CD8-positive, alpha-beta memory T cell (primary cell): ENCODE measurements at regions not wholly inside any gene's neighbourhood (a gene's known extent, or its start where the extent isn't known, plus 50 kb on each side); places are given as distances from the start of the nearest gene placed in this dataset.

Experiments
- CTCF ChIA-PET: fragments of 350-600 bp; sonication (Branson Sonifier 250); formaldehyde crosslinking; loops from one replicate; lab custom pipeline; 2021; ENCODE audit warnings: antibody characterized with exemption; lab: Charles Lee
- POLR2A ChIA-PET: fragments of 350-600 bp; sonication (Branson Sonifier 250); formaldehyde crosslinking; loops from one replicate; lab custom pipeline; 2021; ENCODE audit warnings: antibody characterized with exemption; lab: Charles Lee
- DNase-seq, 5 donors: peaks; one replicate each; pipeline versions ENCODE4 v3.0.0 to v3.0.0-alpha.2; 2020 to 2022; ENCODE audit warnings: mixed read lengths in 1 of 5
- H3K27ac ChIP-seq: one replicate; pipeline ENCODE4 v1.7.0; 2013; ENCODE audit warnings: low read depth, mild to moderate bottlenecking, low read length, moderate library complexity
- H3K27me3 ChIP-seq: 2 replicates; pipeline ENCODE4 v1.7.0; 2013; ENCODE audit warnings: low read length, mild to moderate bottlenecking; ENCODE audit not compliant: insufficient read depth, poor library complexity, severe bottlenecking
- H3K36me3 ChIP-seq: 2 replicates; pipeline ENCODE4 v1.7.0; 2013; ENCODE audit warnings: mild to moderate bottlenecking, low read length, moderate library complexity; ENCODE audit not compliant: insufficient read depth
- H3K4me1 ChIP-seq: 2 replicates; pipeline ENCODE4 v1.7.0; 2013; ENCODE audit warnings: mild to moderate bottlenecking, low read length, moderate library complexity; ENCODE audit not compliant: insufficient read depth
- H3K4me3 ChIP-seq: 2 replicates; pipeline ENCODE4 v1.7.0; 2013; ENCODE audit warnings: mild to moderate bottlenecking, low read length
- H3K9me3 ChIP-seq: 2 replicates; pipeline ENCODE4 v1.7.0; 2013; ENCODE audit warnings: mild to moderate bottlenecking, low read length
- H3K27ac Mint-ChIP-seq, 8 donors: one replicate each; pipeline ENCODE4 v1.8.0; 2020 to 2021; ENCODE audit warnings: mixed read lengths in 8 of 8, mild to moderate bottlenecking in 6 of 8, inconsistent platforms in 3 of 8, moderate library complexity in 3 of 8
- H3K27me3 Mint-ChIP-seq, 2 donors: one replicate each; pipeline ENCODE4 v1.8.0; 2020 to 2021; ENCODE audit warnings: mixed read lengths in 2 of 2, mild to moderate bottlenecking in 1 of 2, moderate library complexity in 1 of 2
- H3K36me3 Mint-ChIP-seq, 3 donors: one replicate each; pipeline ENCODE4 v1.8.0; 2020 to 2021; ENCODE audit warnings: mixed read lengths in 3 of 3, inconsistent platforms in 1 of 3, mild to moderate bottlenecking in 1 of 3
- H3K4me1 Mint-ChIP-seq, 3 donors: one replicate each; pipeline ENCODE4 v1.8.0; 2020 to 2021; ENCODE audit warnings: mixed read lengths in 3 of 3, inconsistent platforms in 1 of 3, mild to moderate bottlenecking in 1 of 3
- H3K4me3 Mint-ChIP-seq, 7 donors: one replicate each; pipeline ENCODE4 v1.8.0; 2020 to 2021; ENCODE audit warnings: mixed read lengths in 7 of 7, mild to moderate bottlenecking in 6 of 7, moderate library complexity in 4 of 7, inconsistent platforms in 2 of 7
- H3K9me3 Mint-ChIP-seq, 5 donors: one replicate each; pipeline ENCODE4 v1.8.0; 2020 to 2022; ENCODE audit warnings: mixed read lengths in 5 of 5, mild to moderate bottlenecking in 3 of 5, moderate library complexity in 2 of 5, inconsistent platforms in 1 of 5

DNA sequence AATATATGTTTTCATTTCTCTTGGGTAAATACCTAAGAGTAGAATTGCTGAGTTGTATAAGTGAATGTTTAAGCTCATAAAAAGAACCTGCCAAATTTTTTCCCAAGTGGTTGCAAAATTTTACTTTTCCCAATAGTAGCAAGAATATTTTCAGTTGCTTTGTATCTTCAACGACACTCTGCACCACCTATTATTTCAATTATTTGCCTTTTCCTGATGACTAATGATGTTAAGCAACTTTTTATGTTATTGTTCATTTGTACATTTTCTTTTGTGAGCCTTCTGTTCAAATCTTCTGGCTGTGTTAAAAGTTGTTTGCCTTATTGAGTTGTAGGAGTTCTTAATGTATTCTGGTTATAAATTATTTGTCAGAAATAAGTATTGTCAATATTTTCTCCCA, 299.1 kb upstream of the NRIP1 start:
- peaks cover 6% of the 10 kb centered on the region for H3K9me3 ChIP-seq
- Mint-ChIP-seq H3K4me1 (no peaks in the 10 kb centered on the region), H3K27ac (no peak overlapping the region), H3K36me3 (peaks cover 0 to 20% (median 0%) of the 10 kb centered on the region in 3 donors), H3K9me3 (peaks cover 7 to 21% (median 11%) of the 10 kb centered on the region in 5 donors), H3K27me3 (peaks cover 0 to 9% of the 10 kb centered on the region in 2 donors), H3K4me3 (no peak overlapping the region)
- no peaks in the 10 kb centered on the region for H3K4me1 ChIP-seq
- H3K27ac ChIP-seq, result no peak overlapping the region
- H3K36me3 ChIP-seq, result no peaks in the 10 kb centered on the region
- H3K4me3 ChIP-seq, result no peak overlapping the region
- DNase-seq, result no peak
- ChIA-PET CTCF (no interaction called here), POLR2A (no interaction called here)
- no peaks in the 10 kb centered on the region for H3K27me3 ChIP-seq

DNA sequence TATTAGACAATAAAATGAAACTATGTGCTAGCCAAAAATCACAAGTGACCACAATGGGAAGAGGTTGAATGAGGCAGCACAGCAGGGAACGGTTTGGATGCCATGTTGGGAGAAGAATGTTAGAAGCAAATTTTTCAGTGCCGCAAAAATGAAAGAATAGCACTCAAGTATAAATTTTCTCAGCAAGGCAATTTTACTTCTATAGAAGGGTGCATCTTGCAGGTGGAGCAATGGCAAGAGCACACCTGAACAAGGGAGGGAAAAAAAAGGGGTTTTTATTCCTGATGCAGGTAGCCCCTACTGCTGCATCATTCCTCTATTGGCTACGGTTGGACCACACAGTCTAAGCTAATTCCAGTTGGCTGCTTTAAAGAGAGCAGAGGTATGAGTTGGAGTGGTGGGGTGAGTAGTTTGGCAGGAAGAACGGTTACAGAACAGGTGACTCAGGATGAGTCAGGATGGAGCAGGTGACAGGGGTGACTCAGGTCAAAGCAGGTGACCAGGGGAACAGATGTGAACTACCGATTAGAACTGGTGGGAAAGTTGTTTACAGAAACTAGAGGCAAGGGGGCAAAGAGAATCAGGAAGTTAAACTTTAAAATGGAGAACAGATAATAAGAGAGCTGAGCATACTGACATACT, 301.1 kb upstream of the NRIP1 start:
- Histone ChIP-seq H3K36me3 (no peaks in the 10 kb centered on the region), H3K9me3 (peaks cover 6% of the 10 kb centered on the region), H3K4me3 (no peak overlapping the region), H3K27ac (no peak overlapping the region), H3K4me1 (no peaks in the 10 kb centered on the region), H3K27me3 (no peaks in the 10 kb centered on the region)
- H3K36me3 Mint-ChIP-seq, result peaks cover 0 to 20% (median 0%) of the 10 kb centered on the region in 3 donors
- ChIA-PET POLR2A (no interaction called here), CTCF (no interaction called here)
- peaks cover 7 to 21% (median 11%) of the 10 kb centered on the region in 5 donors for H3K9me3 Mint-ChIP-seq
- H3K27me3 Mint-ChIP-seq, result peaks cover 3 to 11% of the 10 kb centered on the region in 2 donors
- peak overlapping the region in 1 of 8 donors; percentile 53 for H3K27ac Mint-ChIP-seq
- H3K4me3 Mint-ChIP-seq, result no peak overlapping the region
- DNase-seq, result no peak
- H3K4me1 Mint-ChIP-seq, result no peaks in the 10 kb centered on the region

DNA sequence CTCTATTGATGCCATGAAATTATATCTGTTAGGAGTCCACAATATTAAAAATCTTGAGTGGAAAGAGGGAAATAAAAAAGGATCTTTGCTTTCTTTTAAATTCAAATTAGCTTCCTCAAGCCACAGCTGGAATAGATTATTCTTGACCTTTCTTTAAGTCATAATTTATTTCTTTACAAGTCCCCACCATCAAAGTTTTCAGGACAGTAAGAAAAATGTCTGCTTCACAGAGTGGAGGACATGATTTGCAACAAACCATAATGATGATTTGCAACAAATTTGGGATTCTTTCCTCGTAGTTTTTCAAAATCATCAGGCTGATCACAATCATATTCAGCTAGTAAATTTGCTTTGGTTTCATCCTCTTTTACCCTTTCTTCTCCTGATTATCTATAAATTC, 301.8 kb upstream of the NRIP1 start:
- DNase-seq, result no peak
- Histone ChIP-seq H3K27ac (no peak overlapping the region), H3K27me3 (no peaks in the 10 kb centered on the region), H3K4me1 (no peaks in the 10 kb centered on the region), H3K9me3 (peaks cover 6% of the 10 kb centered on the region), H3K36me3 (no peaks in the 10 kb centered on the region), H3K4me3 (no peak overlapping the region)
- Mint-ChIP-seq H3K27me3 (peaks cover 3 to 11% of the 10 kb centered on the region in 2 donors), H3K9me3 (peaks cover 7 to 21% (median 11%) of the 10 kb centered on the region in 5 donors), H3K4me3 (no peak overlapping the region), H3K4me1 (no peaks in the 10 kb centered on the region), H3K36me3 (peaks cover 0 to 20% (median 0%) of the 10 kb centered on the region in 3 donors), H3K27ac (no peak overlapping the region)
- ChIA-PET POLR2A (no interaction called here), CTCF (no interaction called here)

DNA sequence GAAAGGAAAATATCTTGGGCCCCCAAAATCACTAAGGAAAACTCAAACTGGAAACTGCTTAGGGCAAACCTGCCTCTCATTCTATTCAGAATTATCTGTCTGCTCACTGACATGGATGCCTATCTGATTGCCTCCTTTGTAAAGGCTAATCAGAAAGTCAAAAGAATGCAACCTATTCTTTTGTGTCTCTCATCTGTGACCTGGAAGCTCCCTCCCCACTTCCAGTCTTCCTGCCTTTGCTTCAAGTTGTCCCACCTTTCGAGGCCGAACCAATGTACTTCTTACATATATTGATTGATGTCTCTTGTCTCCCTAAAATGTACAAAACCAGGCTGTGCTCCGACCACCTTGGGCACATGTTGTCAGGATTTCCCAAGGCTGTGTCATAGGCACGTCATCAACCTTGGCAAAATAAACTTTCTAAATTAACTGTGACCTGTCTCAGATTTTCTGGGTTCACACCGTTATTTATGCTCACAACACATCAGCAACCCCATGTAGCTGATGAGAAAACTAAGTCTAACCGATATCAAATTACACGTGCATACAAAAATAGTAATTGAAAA, 302.3 kb upstream of the NRIP1 start:
- Mint-ChIP-seq H3K4me3 (no peak overlapping the region), H3K36me3 (peaks cover 0 to 20% (median 0%) of the 10 kb centered on the region in 3 donors), H3K27ac (no peak overlapping the region), H3K9me3 (peaks cover 7 to 21% (median 11%) of the 10 kb centered on the region in 5 donors), H3K4me1 (no peaks in the 10 kb centered on the region), H3K27me3 (peaks cover 3 to 11% of the 10 kb centered on the region in 2 donors)
- Histone ChIP-seq H3K27ac (no peak overlapping the region), H3K36me3 (no peaks in the 10 kb centered on the region), H3K4me3 (no peak overlapping the region), H3K9me3 (peaks cover 6% of the 10 kb centered on the region), H3K4me1 (no peaks in the 10 kb centered on the region), H3K27me3 (no peaks in the 10 kb centered on the region)
- CTCF ChIA-PET, result no interaction called here
- no peak for DNase-seq
- POLR2A ChIA-PET, result no interaction called here

DNA sequence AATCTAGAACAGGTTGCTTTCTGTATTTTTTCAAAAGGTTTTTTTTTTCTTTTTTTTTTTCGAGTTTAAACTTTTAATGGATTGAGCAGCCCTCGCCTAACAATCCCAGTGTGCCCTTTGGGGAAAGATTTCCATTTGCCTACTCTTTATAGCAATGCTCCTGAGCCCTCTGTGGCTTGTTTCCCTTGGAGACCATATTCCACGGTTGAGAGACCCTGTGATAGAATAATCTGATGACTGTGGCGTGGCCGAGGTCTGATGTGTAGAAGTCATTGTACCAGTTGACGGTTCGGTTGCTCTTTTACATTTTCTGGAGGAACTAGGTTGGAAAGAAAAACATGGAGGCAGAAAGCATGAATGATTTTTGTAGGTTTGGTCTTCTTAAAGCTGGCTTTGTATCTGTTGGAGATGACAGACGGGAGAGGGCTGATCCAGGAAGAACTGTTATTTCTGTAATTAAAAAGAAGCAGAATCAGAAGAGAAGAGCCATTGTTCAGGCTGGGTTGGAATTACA, 305.7 kb upstream of the NRIP1 start:
- Histone ChIP-seq H3K4me1 (no peaks in the 10 kb centered on the region), H3K9me3 (peaks cover 6% of the 10 kb centered on the region), H3K27ac (no peak overlapping the region), H3K4me3 (no peak overlapping the region), H3K27me3 (no peaks in the 10 kb centered on the region), H3K36me3 (no peaks in the 10 kb centered on the region)
- peaks cover 0 to 19% (median 0%) of the 10 kb centered on the region in 3 donors for H3K36me3 Mint-ChIP-seq
- H3K4me1 Mint-ChIP-seq, result peaks cover 0 to 6% (median 0%) of the 10 kb centered on the region in 3 donors
- H3K9me3 Mint-ChIP-seq, result peaks cover 7 to 20% (median 9%) of the 10 kb centered on the region in 5 donors
- peaks cover 8 to 9% of the 10 kb centered on the region in 2 donors for H3K27me3 Mint-ChIP-seq
- POLR2A ChIA-PET, result no interaction called here
- CTCF ChIA-PET, result no interaction called here
- H3K27ac Mint-ChIP-seq, result no peak overlapping the region
- DNase-seq, result no peak
- no peak overlapping the region for H3K4me3 Mint-ChIP-seq

DNA sequence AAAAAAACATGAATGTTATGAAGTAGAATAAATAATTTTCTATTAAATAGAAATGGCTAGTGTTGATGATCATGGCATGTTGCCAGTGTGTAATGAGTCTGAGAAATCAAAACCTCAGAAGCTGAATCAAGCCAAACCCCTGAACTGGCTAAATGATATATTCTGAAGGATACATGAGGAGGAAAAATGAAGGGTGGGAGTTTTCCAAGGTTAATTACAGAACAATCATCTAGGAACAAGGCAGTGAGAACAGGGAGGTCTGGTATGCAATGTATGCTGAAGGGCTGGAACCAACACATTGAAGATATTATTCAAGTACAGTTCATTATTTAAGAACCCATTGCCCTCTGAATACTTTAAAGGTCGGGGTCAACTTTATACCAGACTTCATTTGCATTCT, 309.1 kb upstream of the NRIP1 start:
- Histone ChIP-seq H3K9me3 (no peaks in the 10 kb centered on the region), H3K27me3 (no peaks in the 10 kb centered on the region), H3K27ac (no peak overlapping the region), H3K4me3 (no peak overlapping the region), H3K36me3 (no peaks in the 10 kb centered on the region), H3K4me1 (no peaks in the 10 kb centered on the region)
- no peaks in the 10 kb centered on the region for H3K36me3 Mint-ChIP-seq
- H3K27me3 Mint-ChIP-seq, result peaks cover 4 to 8% of the 10 kb centered on the region in 2 donors
- peak overlapping the region in 1 of 8 donors; percentile 16 for H3K27ac Mint-ChIP-seq
- peaks cover 0 to 6% (median 0%) of the 10 kb centered on the region in 3 donors for H3K4me1 Mint-ChIP-seq
- H3K4me3 Mint-ChIP-seq, result no peak overlapping the region
- no peaks in the 10 kb centered on the region for H3K9me3 Mint-ChIP-seq
- ChIA-PET CTCF (no interaction called here), POLR2A (no interaction called here)
- no peak for DNase-seq

DNA sequence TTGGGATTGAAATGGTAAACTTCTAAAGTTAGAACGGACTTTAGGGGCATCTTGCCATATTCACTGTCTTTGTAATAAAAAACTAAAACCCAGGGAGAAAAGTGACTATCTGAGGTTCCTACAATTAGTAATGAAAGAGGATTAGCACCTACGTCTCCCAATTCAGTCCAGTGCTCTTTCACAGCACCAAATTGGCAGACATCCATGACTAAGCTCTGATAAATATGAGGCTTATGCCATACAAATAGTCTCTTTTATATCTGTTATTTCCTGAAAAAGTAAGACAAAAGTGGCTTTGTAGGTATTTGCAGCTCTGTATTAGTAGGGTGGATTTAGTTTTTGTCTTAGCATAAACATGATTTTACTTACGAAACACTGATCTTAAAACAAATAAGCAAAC, 315.0 kb upstream of the NRIP1 start:
- no peak overlapping the region for H3K27ac Mint-ChIP-seq
- POLR2A ChIA-PET, result no interaction called here

GRCh38 chr21:15383588-15383987, 318.8 kb upstream of the NRIP1 start:
- Mint-ChIP-seq H3K9me3 (peaks cover 0 to 1% (median 0%) of the 10 kb centered on the region in 5 donors), H3K27ac (no peak overlapping the region), H3K4me3 (no peak overlapping the region), H3K36me3 (peaks cover 0 to 3% (median 0%) of the 10 kb centered on the region in 3 donors), H3K27me3 (peaks cover 5 to 20% of the 10 kb centered on the region in 2 donors), H3K4me1 (no peaks in the 10 kb centered on the region)
- no peak for DNase-seq
- Histone ChIP-seq H3K9me3 (no peaks in the 10 kb centered on the region), H3K27ac (no peak overlapping the region), H3K36me3 (no peaks in the 10 kb centered on the region), H3K4me1 (no peaks in the 10 kb centered on the region), H3K27me3 (no peaks in the 10 kb centered on the region), H3K4me3 (no peak overlapping the region)
- ChIA-PET POLR2A (no interaction called here), CTCF (no interaction called here)

More for the DNA sequence above, 315.0 kb upstream of the NRIP1 start:
- Histone ChIP-seq H3K4me1 (no peaks in the 10 kb centered on the region), H3K4me3 (no peak overlapping the region), H3K36me3 (no peaks in the 10 kb centered on the region), H3K27ac (no peak overlapping the region), H3K9me3 (no peaks in the 10 kb centered on the region), H3K27me3 (no peaks in the 10 kb centered on the region)
- Mint-ChIP-seq H3K4me3 (no peak overlapping the region), H3K36me3 (no peaks in the 10 kb centered on the region), H3K4me1 (no peaks in the 10 kb centered on the region), H3K27me3 (peaks cover 5 to 6% of the 10 kb centered on the region in 2 donors), H3K9me3 (no peaks in the 10 kb centered on the region)
- no peak for DNase-seq
- CTCF ChIA-PET, result no interaction called here
